Natural killer cell (primary cell): ENCODE measurements at regions not wholly inside any gene's neighbourhood (a gene's known extent, or its start where the extent isn't known, plus 50 kb on each side); places are given as distances from the start of the nearest gene placed in this dataset.

Experiments
- ATAC-seq, 3 donors: fragments of 150-1000 bp in 2 of 3; fragments of 200-7000 bp in 1 of 3; cut with Tn5 transposase; 1 replicate in 1 of 3; 2 replicates in 2 of 3; pipeline ENCODE4 v1.10.0; 2021; ENCODE audit warnings: mild to moderate bottlenecking in 2 of 3, moderate library complexity in 2 of 3
- DNase-seq, 2 donors: peaks; one replicate each; pipeline versions ENCODE4 v3.0.0 to v3.0.0-alpha.2; 2013 to 2021; ENCODE audit warnings: mixed read lengths in 1 of 2
- H3K27ac ChIP-seq: one replicate; pipeline ENCODE4 v1.5.1; 2013; ENCODE audit warnings: mild to moderate bottlenecking, low read length
- H3K27me3 ChIP-seq: one replicate; pipeline ENCODE4 v1.6.1; 2013; ENCODE audit warnings: low read length; ENCODE audit not compliant: control insufficient read depth, insufficient read depth
- H3K36me3 ChIP-seq: one replicate; pipeline ENCODE4 v1.6.1; 2013; ENCODE audit warnings: low read length; ENCODE audit not compliant: control insufficient read depth, insufficient read depth
- H3K4me1 ChIP-seq: one replicate; pipeline ENCODE4 v1.6.1; 2013; ENCODE audit warnings: low read length; ENCODE audit not compliant: control insufficient read depth, insufficient read depth
- H3K4me3 ChIP-seq: one replicate; pipeline ENCODE4 v1.5.1; 2013; ENCODE audit warnings: low read length
- H3K9me3 ChIP-seq: one replicate; pipeline ENCODE4 v1.6.1; 2013; ENCODE audit warnings: low read length; ENCODE audit not compliant: control insufficient read depth, insufficient read depth
- H3K27ac Mint-ChIP-seq, 2 donors: one replicate each; pipeline ENCODE4 v1.8.0; 2022; ENCODE audit warnings: mild to moderate bottlenecking in 2 of 2, mixed read lengths in 2 of 2, moderate library complexity in 1 of 2
- H3K27me3 Mint-ChIP-seq, 2 donors: one replicate each; pipeline ENCODE4 v1.8.0; 2022; ENCODE audit warnings: low read depth in 2 of 2, mixed read lengths in 2 of 2
- H3K36me3 Mint-ChIP-seq: one replicate; pipeline ENCODE4 v1.8.0; 2022; ENCODE audit warnings: mixed read lengths
- H3K4me1 Mint-ChIP-seq, 2 donors: one replicate each; pipeline ENCODE4 v1.8.0; 2022; ENCODE audit warnings: mixed read lengths in 2 of 2
- H3K4me3 Mint-ChIP-seq: one replicate; pipeline ENCODE4 v1.8.0; 2022; ENCODE audit warnings: mild to moderate bottlenecking, moderate library complexity, mixed read lengths
- H3K9me3 Mint-ChIP-seq, 2 donors: one replicate each; pipeline ENCODE4 v1.8.0; 2022; ENCODE audit warnings: mixed read lengths in 2 of 2
- WGBS: methylation state at CpG from one replicate; pipeline ENCODE4 v1.1.7; 2013; ENCODE audit warnings: missing lambda C conversion rate; ENCODE audit not compliant: insufficient coverage; 5-methylcytosine and 5-hydroxymethylcytosine counted together
- intact Hi-C: fragments of 100-400 bp; cut with micrococcal nuclease; formaldehyde crosslinking; loops from one replicate; pipeline ENCODE4 v1.14.2; 2022
- TF ChIP-seq, protein P1 (sequence below): fragments of 200-600 bp; IDR thresholded peaks from one replicate; pipeline ENCODE4 v1.8.0; 2022; ENCODE audit warnings: antibody characterized with exemption

DNA sequence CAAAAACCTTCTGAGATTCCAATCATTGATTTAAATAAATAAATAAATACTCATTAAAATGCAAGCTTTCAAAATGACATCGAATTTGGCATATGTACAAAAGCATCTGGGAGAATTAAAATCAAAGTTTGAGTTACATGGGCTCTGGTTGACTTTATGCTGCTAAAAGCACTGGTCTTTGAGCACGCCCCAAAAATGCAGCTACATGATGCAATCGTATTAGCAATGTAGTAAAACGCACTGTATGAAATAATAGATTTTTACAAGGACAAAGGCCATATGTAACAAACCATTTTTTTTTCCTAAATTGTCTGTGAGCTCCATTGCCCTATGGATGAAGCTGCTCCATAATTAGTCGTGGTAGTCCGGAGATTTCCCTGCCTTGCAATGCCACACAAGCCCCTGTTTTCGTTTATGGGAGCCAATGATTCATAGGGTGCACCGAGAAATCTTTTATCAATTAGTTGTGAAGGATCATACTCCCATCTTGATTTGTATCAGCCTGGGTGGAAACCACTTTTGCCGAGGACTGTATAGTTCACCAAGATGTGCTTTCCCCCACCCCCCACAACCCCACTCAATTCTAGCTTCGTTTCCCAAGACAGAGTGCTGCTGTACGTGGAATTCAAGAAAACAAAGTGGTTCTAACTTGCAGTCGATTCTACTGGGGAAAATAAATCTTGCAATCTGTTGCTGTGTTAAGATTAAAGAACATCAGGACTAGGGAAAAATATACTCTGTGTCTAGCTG is 268.4 kb downstream of the IRS1 start:
- no peaks in the 10 kb centered on the region for H3K9me3 Mint-ChIP-seq
- H3K36me3 Mint-ChIP-seq = no peaks in the 10 kb centered on the region
- no peak for ATAC-seq
- intact Hi-C loops = no loop called here
- Histone ChIP-seq H3K27me3 (no peaks in the 10 kb centered on the region), H3K36me3 (no peaks in the 10 kb centered on the region), H3K4me1 (no peaks in the 10 kb centered on the region), H3K27ac (no peak overlapping the region), H3K9me3 (no peaks in the 10 kb centered on the region), H3K4me3 (no peak overlapping the region)
- no peak for DNase-seq
- TF ChIP-seq, protein P1, sequence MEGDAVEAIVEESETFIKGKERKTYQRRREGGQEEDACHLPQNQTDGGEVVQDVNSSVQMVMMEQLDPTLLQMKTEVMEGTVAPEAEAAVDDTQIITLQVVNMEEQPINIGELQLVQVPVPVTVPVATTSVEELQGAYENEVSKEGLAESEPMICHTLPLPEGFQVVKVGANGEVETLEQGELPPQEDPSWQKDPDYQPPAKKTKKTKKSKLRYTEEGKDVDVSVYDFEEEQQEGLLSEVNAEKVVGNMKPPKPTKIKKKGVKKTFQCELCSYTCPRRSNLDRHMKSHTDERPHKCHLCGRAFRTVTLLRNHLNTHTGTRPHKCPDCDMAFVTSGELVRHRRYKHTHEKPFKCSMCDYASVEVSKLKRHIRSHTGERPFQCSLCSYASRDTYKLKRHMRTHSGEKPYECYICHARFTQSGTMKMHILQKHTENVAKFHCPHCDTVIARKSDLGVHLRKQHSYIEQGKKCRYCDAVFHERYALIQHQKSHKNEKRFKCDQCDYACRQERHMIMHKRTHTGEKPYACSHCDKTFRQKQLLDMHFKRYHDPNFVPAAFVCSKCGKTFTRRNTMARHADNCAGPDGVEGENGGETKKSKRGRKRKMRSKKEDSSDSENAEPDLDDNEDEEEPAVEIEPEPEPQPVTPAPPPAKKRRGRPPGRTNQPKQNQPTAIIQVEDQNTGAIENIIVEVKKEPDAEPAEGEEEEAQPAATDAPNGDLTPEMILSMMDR = no peak
- H3K27ac Mint-ChIP-seq = no peak overlapping the region
- H3K4me3 Mint-ChIP-seq = no peak overlapping the region
- no peaks in the 10 kb centered on the region for H3K4me1 Mint-ChIP-seq
- H3K27me3 Mint-ChIP-seq = no peaks in the 10 kb centered on the region
- 85% methylated on average over 12 of the region's 12 CpGs for WGBS

DNA sequence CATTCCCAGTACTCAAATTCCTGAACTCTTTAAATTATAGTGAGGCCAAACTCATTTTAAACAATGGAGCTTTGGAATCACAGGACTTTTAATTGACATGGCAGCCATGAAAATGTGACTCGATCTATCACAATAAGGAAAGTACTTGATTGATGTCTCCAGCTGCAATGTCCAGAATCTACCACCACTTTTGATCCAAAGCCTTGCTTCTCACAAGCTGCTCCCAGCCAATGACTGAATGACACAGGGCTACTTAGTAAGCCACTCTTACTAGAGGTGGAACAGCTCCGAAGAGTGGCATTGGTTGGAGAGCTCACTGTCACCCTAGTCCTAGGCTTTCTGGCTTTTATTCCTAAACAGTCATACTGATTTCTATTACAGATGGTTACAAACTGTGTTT is 270.1 kb downstream of the IRS1 start:
- 71% methylated on average over 2 of the region's 2 CpGs for WGBS

DNA sequence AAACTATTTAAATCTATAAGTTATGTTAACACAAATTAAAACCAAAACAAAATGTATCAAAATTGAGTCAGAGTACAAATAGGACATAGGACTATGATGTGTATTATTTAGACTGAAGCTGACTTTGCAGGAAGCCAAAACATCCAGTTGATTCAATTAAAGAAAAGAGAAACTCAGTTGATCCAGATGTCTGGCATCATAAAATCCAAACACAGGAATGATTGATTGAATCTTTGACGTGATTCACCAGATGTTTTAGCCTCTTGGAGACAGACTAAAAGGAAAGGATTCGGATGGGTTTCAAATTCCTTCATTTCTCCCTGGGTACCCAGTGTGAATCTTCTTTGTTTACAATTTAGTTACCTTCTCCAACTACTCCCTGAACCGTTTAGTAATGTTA is 272.9 kb downstream of the IRS1 start:
- Histone ChIP-seq H3K4me1 (no peaks in the 10 kb centered on the region), H3K27ac (no peak overlapping the region), H3K36me3 (no peaks in the 10 kb centered on the region), H3K27me3 (no peaks in the 10 kb centered on the region), H3K4me3 (no peak overlapping the region), H3K9me3 (no peaks in the 10 kb centered on the region)
- intact Hi-C loops = no loop called here
- no peak overlapping the region for H3K27ac Mint-ChIP-seq
- DNase-seq = no peak
- ATAC-seq = no peak
- no peaks in the 10 kb centered on the region for H3K4me1 Mint-ChIP-seq
- H3K4me3 Mint-ChIP-seq = no peak overlapping the region
- TF ChIP-seq, protein P1 = no peak
- 75% methylated on average over 3 of the region's 3 CpGs for WGBS
- peaks cover 0 to 4% of the 10 kb centered on the region in 2 donors for H3K9me3 Mint-ChIP-seq
- no peaks in the 10 kb centered on the region for H3K36me3 Mint-ChIP-seq
- H3K27me3 Mint-ChIP-seq = no peaks in the 10 kb centered on the region

More for the DNA sequence above, 270.1 kb downstream of the IRS1 start:
- Histone ChIP-seq H3K4me1 (no peaks in the 10 kb centered on the region), H3K9me3 (no peaks in the 10 kb centered on the region), H3K36me3 (no peaks in the 10 kb centered on the region), H3K27me3 (no peaks in the 10 kb centered on the region), H3K27ac (no peak overlapping the region), H3K4me3 (no peak overlapping the region)
- no peak for DNase-seq
- TF ChIP-seq, protein P1 = no peak
- H3K4me1 Mint-ChIP-seq = no peaks in the 10 kb centered on the region
- H3K27me3 Mint-ChIP-seq = no peaks in the 10 kb centered on the region
- no peak overlapping the region for H3K27ac Mint-ChIP-seq
- no peak for ATAC-seq
- peaks cover 0 to 2% of the 10 kb centered on the region in 2 donors for H3K9me3 Mint-ChIP-seq
- H3K36me3 Mint-ChIP-seq = no peaks in the 10 kb centered on the region
- H3K4me3 Mint-ChIP-seq = no peak overlapping the region
- intact Hi-C loops = no loop called here

DNA sequence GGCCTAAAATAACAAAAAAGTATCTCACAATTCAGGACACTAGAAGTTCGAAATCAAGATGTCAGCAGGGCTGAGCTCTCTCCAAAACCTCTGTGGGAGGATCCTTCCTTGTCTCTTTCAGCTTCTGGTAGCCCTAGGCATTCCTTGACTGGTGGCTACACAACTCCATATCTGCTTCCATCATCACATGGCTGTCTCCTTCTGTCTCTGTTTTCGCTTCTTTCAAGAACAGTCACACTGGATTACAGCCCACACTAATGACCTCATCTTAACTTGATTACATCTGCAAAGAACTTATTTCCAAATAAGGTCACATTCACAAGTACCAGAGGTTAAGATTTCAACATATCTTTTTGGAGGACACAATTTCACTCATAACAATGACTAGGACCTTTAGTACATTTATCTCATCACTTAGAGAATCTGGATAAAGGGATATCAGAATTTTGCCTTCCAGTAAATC is 275.2 kb downstream of the IRS1 start:
- DNase-seq = no peak
- WGBS = 71% methylated on average over 2 of the region's 2 CpGs
- Histone ChIP-seq H3K4me3 (no peak overlapping the region), H3K27me3 (no peaks in the 10 kb centered on the region), H3K27ac (no peak overlapping the region), H3K36me3 (no peaks in the 10 kb centered on the region), H3K9me3 (no peaks in the 10 kb centered on the region), H3K4me1 (no peaks in the 10 kb centered on the region)
- H3K4me3 Mint-ChIP-seq = no peak overlapping the region
- TF ChIP-seq, protein P1 = no peak
- H3K27ac Mint-ChIP-seq = no peak overlapping the region
- H3K27me3 Mint-ChIP-seq = no peaks in the 10 kb centered on the region
- H3K9me3 Mint-ChIP-seq = peaks cover 4 to 9% of the 10 kb centered on the region in 2 donors
- intact Hi-C loops = no loop called here
- no peaks in the 10 kb centered on the region for H3K36me3 Mint-ChIP-seq
- ATAC-seq = no peak
- no peaks in the 10 kb centered on the region for H3K4me1 Mint-ChIP-seq
